HG03097 (cell line): ENCODE measurements at regions not wholly inside any gene's neighbourhood (a gene's known extent, or its start where the extent isn't known, plus 50 kb on each side); places are given as distances from the start of the nearest gene placed in this dataset.
A peak's percentile ranks its signal among the peaks of the same experiment; 100 is the strongest.
"Not testable (repeated sequence)": the region's sequence is repeated elsewhere in the genome, so short reads cannot be mapped to it uniquely, and the experiment has no call there.

Experiments used
- ATAC-seq: cut with Tn5 transposase; IDR thresholded peaks from one replicate; pipeline ENCODE4 v1.9.1; 2021; ENCODE audit not compliant: unreplicated experiment, low FRiP score

- ATAC-seq, result no peak
Observed at GRCh38 chr2:182630207-182630606, 85.8 kb upstream of the DNAJC10 start.

- ATAC-seq, result no peak
Observed at GRCh38 chr2:182631299-182631698, 84.8 kb upstream of the DNAJC10 start.

GRCh38 chr2:182634386-182634785 is 81.7 kb upstream of the DNAJC10 start:
- no peak for ATAC-seq

GRCh38 chr2:182636699-182637098 is 79.4 kb upstream of the DNAJC10 start:
- ATAC-seq, result no peak

GRCh38 chr2:182638667-182639066 is 77.4 kb upstream of the DNAJC10 start:
- no peak for ATAC-seq

GRCh38 chr2:182639971-182640370 is 76.1 kb upstream of the DNAJC10 start:
- ATAC-seq, result no peak

GRCh38 chr2:182642328-182642727 is 73.7 kb upstream of the DNAJC10 start:
- peak; percentile 100 for ATAC-seq

- no peak for ATAC-seq
Observed at GRCh38 chr2:182646763-182647498, 69.1 kb upstream of the DNAJC10 start.

- no peak for ATAC-seq
Observed at GRCh38 chr2:182647499-182647787, 68.6 kb upstream of the DNAJC10 start.

- ATAC-seq, result no peak
Observed at GRCh38 chr2:182649316-182649715, 66.7 kb upstream of the DNAJC10 start.

GRCh38 chr2:182650704-182651103 is 65.4 kb upstream of the DNAJC10 start:
- no peak for ATAC-seq

GRCh38 chr2:182652326-182652725 is 63.7 kb upstream of the DNAJC10 start:
- ATAC-seq, result no peak

GRCh38 chr2:182655750-182656149 is 60.3 kb upstream of the DNAJC10 start:
- ATAC-seq, result no peak

GRCh38 chr2:182664212-182664611 is 51.8 kb upstream of the DNAJC10 start:
- no peak for ATAC-seq

- not testable (repeated sequence) for ATAC-seq
Observed at GRCh38 chr2:182665500-182665899, 50.6 kb upstream of the DNAJC10 start.
